Transverse colon (tissue), 4 donors: ENCODE measurements at regions not wholly inside any gene's neighbourhood (a gene's known extent, or its start where the extent isn't known, plus 50 kb on each side); places are given as distances from the start of the nearest gene placed in this dataset.
A peak's percentile ranks its signal among the peaks of the same experiment; 100 is the strongest.

Experiments used
- DNase-seq: peaks from one replicate; pipeline ENCODE4 v3.0.0-alpha.2; 2019
- H3K27ac ChIP-seq, 4 donors: fragments of 200-600 bp; sonication (generic); 2 replicates each; pipeline ENCODE4 v1.5.1; 2016 to 2018; ENCODE audit warnings: inconsistent platforms in 4 of 4
- H3K27me3 ChIP-seq: fragments of 200-600 bp; sonication (generic); 2 replicates; pipeline ENCODE4 v1.5.1; 2017; ENCODE audit warnings: inconsistent platforms
- H3K36me3 ChIP-seq, 4 donors: fragments of 200-600 bp; sonication (generic); 2 replicates each; pipeline ENCODE4 v1.5.1; 2017 to 2019; ENCODE audit warnings: inconsistent platforms in 4 of 4
- H3K4me1 ChIP-seq, 4 donors: fragments of 200-600 bp; sonication (generic); 2 replicates each; pipeline ENCODE4 v1.5.1; 2017 to 2020; ENCODE audit warnings: inconsistent platforms in 4 of 4
- H3K4me3 ChIP-seq, 4 donors: fragments of 200-600 bp; sonication (generic); 1 replicate in 1 of 4; 2 replicates in 3 of 4; pipeline versions ENCODE4 v1.5.1 to v1.6.1; 2017 to 2019; ENCODE audit warnings: inconsistent platforms in 4 of 4
- H3K9me3 ChIP-seq, 2 donors: fragments of 200-600 bp; sonication (generic); 2 replicates each; pipeline ENCODE4 v1.5.1; 2017 to 2019; ENCODE audit warnings: inconsistent platforms in 2 of 2
- CTCF ChIP-seq, 5 experiments: fragments of 200-600 bp in 3 of 5; fragments of 450-650 bp in 2 of 5; sonication (generic) in 3 of 5; IDR thresholded peaks; 1 replicate in 2 of 5; 2 replicates in 3 of 5; pipeline ENCODE4 v1.5.1; 2016 to 2017; ENCODE audit warnings: antibody characterized with exemption in 5 of 5, inconsistent platforms in 3 of 5, mild to moderate bottlenecking in 2 of 5, moderate library complexity in 1 of 5
- EP300 ChIP-seq: sonication (generic); formaldehyde crosslinking; IDR thresholded peaks from one replicate; pipeline ENCODE4 v1.6.1; 2017; ENCODE audit warnings: antibody characterized with exemption, low read depth
- POLR2A ChIP-seq: fragments of 450-650 bp; IDR thresholded peaks from one replicate; pipeline ENCODE4 v1.6.1; 2016; ENCODE audit warnings: antibody characterized with exemption, mild to moderate bottlenecking, moderate library complexity
- POLR2AphosphoS5 ChIP-seq, 3 donors: sonication (generic); formaldehyde crosslinking; IDR thresholded peaks; one replicate each; pipeline ENCODE4 v1.6.1; 2016; ENCODE audit warnings: antibody characterized with exemption in 3 of 3
- WGBS, 2 donors: methylation state at CpG; one replicate each; pipeline ENCODE4 v1.1.5; 2018; ENCODE audit warnings: low coverage in 1 of 2; 5-methylcytosine and 5-hydroxymethylcytosine counted together
- in situ Hi-C, 4 donors: fragments of 200-750 bp; cut with MboI; loops; one replicate each; pipeline versions ENCODE4 v1.15.0 to v1.15.1; 2017; ENCODE audit warnings: low sequenced_read_pairs in 3 of 4, low pct_ligation_motif_present in 1 of 4, low pct_unique_long_range_greater_than_20kb in 1 of 4
- intact Hi-C: fragments of 100-400 bp; cut with DNase I; formaldehyde crosslinking; loops from one replicate; pipeline ENCODE4 v1.15.1; 2023; ENCODE audit warnings: low total_unique reads

GRCh38 chr1:60906039-60906438 lies 176.3 kb upstream of the NFIA start:
- no peaks in the 10 kb centered on the region for H3K27me3 ChIP-seq
- H3K4me1 ChIP-seq: no peaks in the 10 kb centered on the region
- no peak for TF ChIP-seq EP300
- no peak for TF ChIP-seq CTCF (IDR thresholded peaks at IDR 0.05)
- no peak for TF ChIP-seq POLR2A
- no peak for TF ChIP-seq POLR2AphosphoS5 (IDR thresholded peaks at IDR 0.05)
- intact Hi-C loops (no loop called here), in situ Hi-C loops (no loop called here)
- no peak overlapping the region for H3K27ac ChIP-seq
- no peaks in the 10 kb centered on the region for H3K36me3 ChIP-seq
- no peak overlapping the region for H3K4me3 ChIP-seq
- no peak for DNase-seq
- H3K9me3 ChIP-seq: no peaks in the 10 kb centered on the region
- 71 to 95% methylated on average over 1 to 2 of the region's 2 CpGs for WGBS, 2 donors

- H3K27me3 ChIP-seq: no peaks in the 10 kb centered on the region
- no peak for DNase-seq
- TF ChIP-seq POLR2A (no peak), POLR2AphosphoS5 (IDR thresholded peaks at IDR 0.05) (no peak), EP300 (no peak), CTCF (IDR thresholded peaks at IDR 0.05) (no peak)
- no peak overlapping the region for H3K27ac ChIP-seq
- H3K9me3 ChIP-seq: no peaks in the 10 kb centered on the region
- intact Hi-C loops: no loop called here
- WGBS, 2 donors: 46 to 65% methylated on average over 3 to 4 of the region's 4 CpGs
- in situ Hi-C loops: no loop called here
- no peaks in the 10 kb centered on the region for H3K4me1 ChIP-seq
- H3K36me3 ChIP-seq: no peaks in the 10 kb centered on the region
- H3K4me3 ChIP-seq: no peak overlapping the region
These were observed 178.1 kb upstream of the NFIA start for GRCh38 chr1:60904099-60904851.

- peak overlapping the region in 1 of 4 donors; percentile 59 for H3K27ac ChIP-seq
- no peak overlapping the region for H3K4me3 ChIP-seq
- WGBS, 2 donors: 71% methylated on average over 10 of the region's 10 CpGs; no CpG with 5 or more reads in 1 of the 2 donors
These were observed 178.8 kb upstream of the NFIA start for GRCh38 chr1:60903591-60903990.

GRCh38 chr1:60899464-60899863 lies 182.9 kb upstream of the NFIA start:
- no peaks in the 10 kb centered on the region for H3K36me3 ChIP-seq
- no peak for DNase-seq
- no peak overlapping the region for H3K27ac ChIP-seq
- no peaks in the 10 kb centered on the region for H3K4me1 ChIP-seq
- in situ Hi-C loops: no loop called here
- no peaks in the 10 kb centered on the region for H3K27me3 ChIP-seq
- no peaks in the 10 kb centered on the region for H3K9me3 ChIP-seq
- 79 to 85% methylated on average over 3 of the region's 3 CpGs for WGBS, 2 donors
- no peak for TF ChIP-seq POLR2A
- TF ChIP-seq CTCF (IDR thresholded peaks at IDR 0.05): no peak
- TF ChIP-seq EP300: no peak
- TF ChIP-seq POLR2AphosphoS5 (IDR thresholded peaks at IDR 0.05): no peak
- H3K4me3 ChIP-seq: no peak overlapping the region
- intact Hi-C loops: no loop called here

More at GRCh38 chr1:60903591-60903990, 178.8 kb upstream of the NFIA start:
- no peaks in the 10 kb centered on the region for H3K4me1 ChIP-seq
- no peak for DNase-seq
- TF ChIP-seq POLR2AphosphoS5 (IDR thresholded peaks at IDR 0.05) (no peak), EP300 (no peak), CTCF (IDR thresholded peaks at IDR 0.05) (no peak), POLR2A (no peak)
- intact Hi-C loops: no loop called here
- no peaks in the 10 kb centered on the region for H3K27me3 ChIP-seq
- in situ Hi-C loops: no loop called here
- H3K9me3 ChIP-seq: no peaks in the 10 kb centered on the region
- H3K36me3 ChIP-seq: no peaks in the 10 kb centered on the region
